ENCODE measurements at regions not wholly inside any gene's neighbourhood (a gene's known extent, or its start where the extent isn't known, plus 50 kb on each side); places are given as distances from the start of the nearest gene placed in this dataset.

- H3K9ac ChIP-seq (ENCODE audit: low read depth, low read length): no peak overlapping the region
- H3K9me3 ChIP-seq (ENCODE audit: control insufficient read depth, insufficient read depth, low read length): no peaks in the 10 kb centered on the region
- H3K36me3 ChIP-seq (ENCODE audit: control insufficient read depth, insufficient read depth, low read length): no peaks in the 10 kb centered on the region
- H3K27ac ChIP-seq (ENCODE audit: low read depth, low read length): no peak overlapping the region
- H3K4me1 ChIP-seq (ENCODE audit: control insufficient read depth, insufficient read depth, low read length): no peaks in the 10 kb centered on the region
- no peaks in the 10 kb centered on the region for H3K27me3 ChIP-seq (ENCODE audit: control insufficient read depth, insufficient read depth, low read length)
- H3K4me3 ChIP-seq (ENCODE audit: low read depth, low read length): no peak overlapping the region
Observed at GRCh38 chr4:185987961-185988627, 80.9 kb upstream of the TLR3 start.

- Histone ChIP-seq H3K36me3 (ENCODE audit: control insufficient read depth, insufficient read depth, low read length) (no peaks in the 10 kb centered on the region), H3K27me3 (ENCODE audit: control insufficient read depth, insufficient read depth, low read length) (no peaks in the 10 kb centered on the region), H3K9me3 (ENCODE audit: control insufficient read depth, insufficient read depth, low read length) (0 out of 2 replicates have a peak, but pooled peaks cover 9% of the 10 kb centered on the region), H3K27ac (ENCODE audit: low read depth, low read length) (no peak overlapping the region), H3K4me1 (ENCODE audit: control insufficient read depth, insufficient read depth, low read length) (no peaks in the 10 kb centered on the region), H3K4me3 (ENCODE audit: low read depth, low read length) (no peak overlapping the region), H3K9ac (ENCODE audit: low read depth, low read length) (no peak overlapping the region)
Observed at GRCh38 chr4:185991770-185992169, 77.2 kb upstream of the TLR3 start.

GRCh38 chr4:185992585-185992984, 76.4 kb upstream of the TLR3 start:
- Histone ChIP-seq H3K4me3 (ENCODE audit: low read depth, low read length) (no peak overlapping the region), H3K27ac (ENCODE audit: low read depth, low read length) (no peak overlapping the region), H3K4me1 (ENCODE audit: control insufficient read depth, insufficient read depth, low read length) (no peaks in the 10 kb centered on the region), H3K9ac (ENCODE audit: low read depth, low read length) (no peak overlapping the region), H3K9me3 (ENCODE audit: control insufficient read depth, insufficient read depth, low read length) (0 out of 2 replicates have a peak, but pooled peaks cover 9% of the 10 kb centered on the region), H3K36me3 (ENCODE audit: control insufficient read depth, insufficient read depth, low read length) (no peaks in the 10 kb centered on the region), H3K27me3 (ENCODE audit: control insufficient read depth, insufficient read depth, low read length) (no peaks in the 10 kb centered on the region)

- Histone ChIP-seq H3K27ac (ENCODE audit: low read depth, low read length) (no peak overlapping the region), H3K4me1 (ENCODE audit: control insufficient read depth, insufficient read depth, low read length) (no peaks in the 10 kb centered on the region)
Observed at GRCh38 chr4:185993328-185993973, 75.5 kb upstream of the TLR3 start.

GRCh38 chr4:185994750-185995149, 74.2 kb upstream of the TLR3 start:
- Histone ChIP-seq H3K4me3 (ENCODE audit: low read depth, low read length) (no peak overlapping the region), H3K9ac (ENCODE audit: low read depth, low read length) (no peak overlapping the region)

More at GRCh38 chr4:185993328-185993973, 75.5 kb upstream of the TLR3 start:
- Histone ChIP-seq H3K36me3 (ENCODE audit: control insufficient read depth, insufficient read depth, low read length) (no peaks in the 10 kb centered on the region), H3K4me3 (ENCODE audit: low read depth, low read length) (no peak overlapping the region), H3K9me3 (ENCODE audit: control insufficient read depth, insufficient read depth, low read length) (0 out of 2 replicates have a peak, but pooled peaks cover 9% of the 10 kb centered on the region), H3K27me3 (ENCODE audit: control insufficient read depth, insufficient read depth, low read length) (no peaks in the 10 kb centered on the region), H3K9ac (ENCODE audit: low read depth, low read length) (no peak overlapping the region)

GRCh38 chr4:185995665-185996064, 73.3 kb upstream of the TLR3 start:
- no peak overlapping the region for H3K4me3 ChIP-seq (ENCODE audit: low read depth, low read length)
- no peak overlapping the region for H3K27ac ChIP-seq (ENCODE audit: low read depth, low read length)
- H3K9ac ChIP-seq (ENCODE audit: low read depth, low read length): no peak overlapping the region
- H3K4me1 ChIP-seq (ENCODE audit: control insufficient read depth, insufficient read depth, low read length): no peaks in the 10 kb centered on the region
- no peaks in the 10 kb centered on the region for H3K27me3 ChIP-seq (ENCODE audit: control insufficient read depth, insufficient read depth, low read length)
- H3K9me3 ChIP-seq (ENCODE audit: control insufficient read depth, insufficient read depth, low read length): 0 out of 2 replicates have a peak, but pooled peaks cover 9% of the 10 kb centered on the region
- no peaks in the 10 kb centered on the region for H3K36me3 ChIP-seq (ENCODE audit: control insufficient read depth, insufficient read depth, low read length)

More at GRCh38 chr4:185994750-185995149, 74.2 kb upstream of the TLR3 start:
- no peaks in the 10 kb centered on the region for H3K4me1 ChIP-seq (ENCODE audit: control insufficient read depth, insufficient read depth, low read length)
- H3K9me3 ChIP-seq (ENCODE audit: control insufficient read depth, insufficient read depth, low read length): 0 out of 2 replicates have a peak, but pooled peaks cover 9% of the 10 kb centered on the region
- no peaks in the 10 kb centered on the region for H3K27me3 ChIP-seq (ENCODE audit: control insufficient read depth, insufficient read depth, low read length)
- no peak overlapping the region for H3K27ac ChIP-seq (ENCODE audit: low read depth, low read length)
- H3K36me3 ChIP-seq (ENCODE audit: control insufficient read depth, insufficient read depth, low read length): no peaks in the 10 kb centered on the region

GRCh38 chr4:185997296-185997695, 71.7 kb upstream of the TLR3 start:
- Histone ChIP-seq H3K4me1 (ENCODE audit: control insufficient read depth, insufficient read depth, low read length) (no peaks in the 10 kb centered on the region), H3K27me3 (ENCODE audit: control insufficient read depth, insufficient read depth, low read length) (no peaks in the 10 kb centered on the region), H3K9me3 (ENCODE audit: control insufficient read depth, insufficient read depth, low read length) (0 out of 2 replicates have a peak, but pooled peaks cover 9% of the 10 kb centered on the region), H3K36me3 (ENCODE audit: control insufficient read depth, insufficient read depth, low read length) (no peaks in the 10 kb centered on the region), H3K9ac (ENCODE audit: low read depth, low read length) (no peak overlapping the region), H3K27ac (ENCODE audit: low read depth, low read length) (no peak overlapping the region), H3K4me3 (ENCODE audit: low read depth, low read length) (no peak overlapping the region)

GRCh38 chr4:185998791-185999190, 70.2 kb upstream of the TLR3 start:
- H3K36me3 ChIP-seq (ENCODE audit: control insufficient read depth, insufficient read depth, low read length): no peaks in the 10 kb centered on the region
- H3K9ac ChIP-seq (ENCODE audit: low read depth, low read length): no peak overlapping the region
- no peaks in the 10 kb centered on the region for H3K27me3 ChIP-seq (ENCODE audit: control insufficient read depth, insufficient read depth, low read length)
- no peak overlapping the region for H3K4me3 ChIP-seq (ENCODE audit: low read depth, low read length)
- no peaks in the 10 kb centered on the region for H3K4me1 ChIP-seq (ENCODE audit: control insufficient read depth, insufficient read depth, low read length)
- 0 out of 2 replicates have a peak, but pooled peaks cover 9% of the 10 kb centered on the region for H3K9me3 ChIP-seq (ENCODE audit: control insufficient read depth, insufficient read depth, low read length)
- H3K27ac ChIP-seq (ENCODE audit: low read depth, low read length): no peak overlapping the region

- H3K27ac ChIP-seq (ENCODE audit: low read depth, low read length): no peak overlapping the region
- no peak overlapping the region for H3K9ac ChIP-seq (ENCODE audit: low read depth, low read length)
- H3K4me3 ChIP-seq (ENCODE audit: low read depth, low read length): no peak overlapping the region
- 0 out of 2 replicates have a peak, but pooled peaks cover 9% of the 10 kb centered on the region for H3K9me3 ChIP-seq (ENCODE audit: control insufficient read depth, insufficient read depth, low read length)
- H3K36me3 ChIP-seq (ENCODE audit: control insufficient read depth, insufficient read depth, low read length): no peaks in the 10 kb centered on the region
- no peaks in the 10 kb centered on the region for H3K27me3 ChIP-seq (ENCODE audit: control insufficient read depth, insufficient read depth, low read length)
- H3K4me1 ChIP-seq (ENCODE audit: control insufficient read depth, insufficient read depth, low read length): no peaks in the 10 kb centered on the region
Observed at GRCh38 chr4:185999207-185999606, 69.7 kb upstream of the TLR3 start.

- Histone ChIP-seq H3K9ac (ENCODE audit: low read depth, low read length) (no peak overlapping the region), H3K36me3 (ENCODE audit: control insufficient read depth, insufficient read depth, low read length) (no peaks in the 10 kb centered on the region)
Observed at GRCh38 chr4:186002853-186003252, 66.1 kb upstream of the TLR3 start.

GRCh38 chr4:186003746-186004145, 65.2 kb upstream of the TLR3 start:
- Histone ChIP-seq H3K27me3 (ENCODE audit: control insufficient read depth, insufficient read depth, low read length) (no peaks in the 10 kb centered on the region), H3K4me1 (ENCODE audit: control insufficient read depth, insufficient read depth, low read length) (no peaks in the 10 kb centered on the region), H3K9me3 (ENCODE audit: control insufficient read depth, insufficient read depth, low read length) (no peaks in the 10 kb centered on the region), H3K9ac (ENCODE audit: low read depth, low read length) (no peak overlapping the region), H3K27ac (ENCODE audit: low read depth, low read length) (no peak overlapping the region), H3K36me3 (ENCODE audit: control insufficient read depth, insufficient read depth, low read length) (no peaks in the 10 kb centered on the region), H3K4me3 (ENCODE audit: low read depth, low read length) (no peak overlapping the region)

More at GRCh38 chr4:186002853-186003252, 66.1 kb upstream of the TLR3 start:
- Histone ChIP-seq H3K27ac (ENCODE audit: low read depth, low read length) (no peak overlapping the region), H3K27me3 (ENCODE audit: control insufficient read depth, insufficient read depth, low read length) (no peaks in the 10 kb centered on the region), H3K4me1 (ENCODE audit: control insufficient read depth, insufficient read depth, low read length) (no peaks in the 10 kb centered on the region), H3K9me3 (ENCODE audit: control insufficient read depth, insufficient read depth, low read length) (no peaks in the 10 kb centered on the region), H3K4me3 (ENCODE audit: low read depth, low read length) (no peak overlapping the region)

Measured in HUES48 (cell line).